ENCODE measurements at regions not wholly inside any gene's neighbourhood (a gene's known extent, or its start where the extent isn't known, plus 50 kb on each side); places are given as distances from the start of the nearest gene placed in this dataset.

- TF ChIP-seq CTCF (IDR thresholded peaks at IDR 0.05; ENCODE audit: low read length) (no peak), EZH2 (optimal IDR thresholded peaks at IDR 0.05; ENCODE audit: low read depth, low read length) (no peak), EZH2phosphoT487 (IDR thresholded peaks at IDR 0.05; ENCODE audit: low read length) (no peak)
These were observed 76.4 kb upstream of the SLC45A1 start for GRCh38 chr1:8241417-8242014.
